K562 (cell line): ENCODE measurements at regions not wholly inside any gene's neighbourhood (a gene's known extent, or its start where the extent isn't known, plus 50 kb on each side); places are given as distances from the start of the nearest gene placed in this dataset.

Experiments
- ATAC-seq: fragments of 200-7000 bp; cut with Tn5 transposase; 3 replicates; pipeline ENCODE4 v1.9.1; 2020; ENCODE audit warnings: moderate library complexity
- BruUV-seq: library from RNA; stranded (reverse); fragments of 400-500 nt; replicated peaks from 2 replicates; lab custom pipeline; 2021; lab: Mats Ljungman, UMichigan
- CTCF ChIA-PET: fragments of 300-600 bp; formaldehyde crosslinking; extraction: SDS; loops from one replicate; lab custom pipeline; 2021; ENCODE audit warnings: low intra/inter-chr PET ratio; lab: Yijun Ruan, JAX
- POLR2A ChIA-PET: fragments of 300-600, 350-650 bp; sonication (Branson Sonifier 250); formaldehyde crosslinking; extraction: SDS; loops from one replicate; lab custom pipeline; 2021; ENCODE audit warnings: antibody characterized with exemption, inconsistent platforms; lab: Yijun Ruan, JAX
- DNase-seq, 4 experiments: peaks; one replicate each; pipeline versions ENCODE4 v3.0.0 to v3.0.0-alpha.2; 2011 to 2018; ENCODE audit warnings: low spot score in 3 of 4, mixed read lengths in 3 of 4; ENCODE audit errors: extremely low read depth in 1 of 4
- FAIRE-seq: peaks from 2 replicates; lab custom pipeline; 2011; peaks lifted over from hg19 to GRCh38; lab: Jason Lieb, UNC
- H2AFZ ChIP-seq: 2 replicates; pipeline ENCODE4 v1.6.0; 2011; ENCODE audit warnings: low read depth, low read length, control low read depth, inconsistent platforms
- H3K27ac ChIP-seq: fragments of 200-600 bp; 3 replicates; pipeline ENCODE4 v1.8.0; 2011; ENCODE audit warnings: low read depth, mild to moderate bottlenecking, control low read depth, inconsistent platforms, low read length, moderate library complexity, mixed read lengths; ENCODE audit errors: extremely low read depth
- H3K27me3 ChIP-seq, 2 experiments: fragments of 300-600 bp in 1 of 2; 2 replicates in 1 of 2; 3 replicates in 1 of 2; pipeline versions ENCODE4 v1.6.0 to v1.8.0; 2011; ENCODE audit warnings: inconsistent platforms in 2 of 2, low read length in 2 of 2, mild to moderate bottlenecking in 1 of 2, mixed read lengths in 1 of 2, moderate library complexity in 1 of 2; ENCODE audit not compliant: control insufficient read depth in 2 of 2, insufficient read depth in 2 of 2
- H3K36me3 ChIP-seq: fragments of 300-600 bp; 3 replicates; pipeline ENCODE4 v1.8.0; 2011; ENCODE audit warnings: mild to moderate bottlenecking, low read length, inconsistent platforms; ENCODE audit not compliant: control insufficient read depth, insufficient read depth
- H3K4me1 ChIP-seq, 2 experiments: fragments of 200-600 bp in 1 of 2; replicated peaks in 1 of 2; 2 replicates in 1 of 2; 3 replicates in 1 of 2; pipeline versions ENCODE4 v1.5.1 to v1.8.0; 2011; ENCODE audit warnings: inconsistent platforms in 2 of 2, low read length in 2 of 2, mild to moderate bottlenecking in 1 of 2, mixed read lengths in 1 of 2, moderate library complexity in 1 of 2; ENCODE audit not compliant: control insufficient read depth in 2 of 2, insufficient read depth in 2 of 2
- H3K4me2 ChIP-seq: 2 replicates; pipeline ENCODE4 v1.6.1; 2011; ENCODE audit warnings: low read length, control low read depth, inconsistent platforms, mixed read lengths; ENCODE audit not compliant: insufficient read depth
- H3K4me3 ChIP-seq: fragments of 200-600 bp; sonication (generic), shearing (Covaris generic); 2 replicates; pipeline ENCODE4 v1.5.1; 2016; ENCODE audit warnings: control low read depth, inconsistent platforms
- H3K79me2 ChIP-seq: fragments of 200-600 bp; 3 replicates; pipeline ENCODE4 v1.8.0; 2011; ENCODE audit warnings: low read length, inconsistent platforms; ENCODE audit not compliant: control insufficient read depth, insufficient read depth
- H3K9ac ChIP-seq, 2 experiments: 2 replicates each; pipeline versions ENCODE4 v1.6.0 to v1.6.1; 2011; ENCODE audit warnings: low read depth in 2 of 2, low read length in 2 of 2, control low read depth in 1 of 2, inconsistent platforms in 1 of 2, mild to moderate bottlenecking in 1 of 2, mixed read lengths in 1 of 2; ENCODE audit not compliant: insufficient read depth in 1 of 2
- H3K9me1 ChIP-seq: one replicate; pipeline ENCODE4 v1.6.0; 2011; ENCODE audit warnings: inconsistent platforms, mild to moderate bottlenecking, low read length, moderate library complexity; ENCODE audit not compliant: control insufficient read depth, insufficient read depth
- H3K9me3 ChIP-seq: replicated peaks from 2 replicates; pipeline ENCODE4 v1.5.1; 2011; ENCODE audit warnings: low read depth, low read length, inconsistent platforms; ENCODE audit not compliant: control insufficient read depth, insufficient read depth
- H4K20me1 ChIP-seq: replicated peaks from 2 replicates; pipeline ENCODE4 v1.6.1; 2011; ENCODE audit warnings: low read length, inconsistent platforms, mixed read lengths; ENCODE audit not compliant: control insufficient read depth, insufficient read depth
- ASH1L ChIP-seq: fragments of 450-650 bp; IDR thresholded peaks from 2 replicates; pipeline ENCODE4 v1.6.1; 2018; ENCODE audit warnings: borderline replicate concordance, mild to moderate bottlenecking, low read depth; ENCODE audit not compliant: partially characterized antibody
- E2F8 ChIP-seq: fragments of 450-650 bp; IDR thresholded peaks from 2 replicates; pipeline ENCODE4 v1.7.1; 2018; ENCODE audit warnings: mild to moderate bottlenecking, low read depth; ENCODE audit not compliant: partially characterized antibody
- GTF2B ChIP-seq: IDR thresholded peaks from 2 replicates; pipeline ENCODE4 v1.6.1; 2011; ENCODE audit not compliant: insufficient read length; ENCODE audit errors: extremely low read depth
- HDAC6 ChIP-seq: IDR thresholded peaks from 2 replicates; pipeline ENCODE4 v1.6.1; 2012; ENCODE audit warnings: low read depth, mild to moderate bottlenecking, control low read depth, inconsistent platforms, low read length, moderate library complexity
- NFRKB ChIP-seq: fragments of 450-650 bp; IDR thresholded peaks from 2 replicates; pipeline ENCODE4 v1.6.1; 2016; ENCODE audit warnings: low read depth
- PATZ1 ChIP-seq: fragments of 250-450 bp; sonication (Bioruptor Pico); IDR thresholded peaks from 2 replicates; pipeline ENCODE4 v1.5.0; 2020; ENCODE audit warnings: mild to moderate bottlenecking, borderline replicate concordance
- XRCC4 ChIP-seq: IDR thresholded peaks from one replicate; pipeline ENCODE4 v1.6.1; 2011; ENCODE audit not compliant: insufficient read depth, insufficient read length; ENCODE audit errors: extremely low read depth
- ZKSCAN8 ChIP-seq: fragments of 200-800 bp; sonication (Bioruptor generic); IDR thresholded peaks from 2 replicates; pipeline ENCODE4 v1.6.1; 2016; ENCODE audit warnings: missing genetic modification characterization, missing compliant biosample characterization
- ZNF431 ChIP-seq: sonication (generic); formaldehyde crosslinking; IDR thresholded peaks from 2 replicates; pipeline ENCODE4 v1.8.0; 2022; ENCODE audit warnings: mild to moderate bottlenecking, missing genetic modification reagents
- ZNF699 ChIP-seq: fragments of 250-450 bp; sonication (Bioruptor Pico); IDR thresholded peaks from 2 replicates; pipeline ENCODE4 v1.8.0; 2021; ENCODE audit warnings: mild to moderate bottlenecking, moderate library complexity; ENCODE audit not compliant: insufficient replicate concordance
- WGBS: fragments of 100-300 bp; shearing (Covaris generic); methylation state at CpG from one replicate; pipeline ENCODE4 v1.1.6; 2016; ENCODE audit warnings: low coverage, mixed read lengths; ENCODE audit not compliant: insufficient coverage; ENCODE audit errors: missing lambda C conversion rate; 5-methylcytosine and 5-hydroxymethylcytosine counted together
- in situ Hi-C: fragments of 300-500 bp; cut with MboI; formaldehyde crosslinking; loops from 4 replicates; pipeline ENCODE4 v1.15.0; 2018; ENCODE audit warnings: inconsistent platforms, mixed read lengths
- intact Hi-C: fragments of 100-400 bp; cut with micrococcal nuclease; formaldehyde crosslinking; loops from 2 replicates; pipeline ENCODE4 v1.14.2; 2022
- TF ChIP-seq, protein P1 (sequence below): fragments of 250-450 bp; sonication (Bioruptor Pico); IDR thresholded peaks from 2 replicates; pipeline ENCODE4 v1.8.0; 2021; ENCODE audit warnings: moderate library complexity, mild to moderate bottlenecking, inconsistent platforms

DNA sequence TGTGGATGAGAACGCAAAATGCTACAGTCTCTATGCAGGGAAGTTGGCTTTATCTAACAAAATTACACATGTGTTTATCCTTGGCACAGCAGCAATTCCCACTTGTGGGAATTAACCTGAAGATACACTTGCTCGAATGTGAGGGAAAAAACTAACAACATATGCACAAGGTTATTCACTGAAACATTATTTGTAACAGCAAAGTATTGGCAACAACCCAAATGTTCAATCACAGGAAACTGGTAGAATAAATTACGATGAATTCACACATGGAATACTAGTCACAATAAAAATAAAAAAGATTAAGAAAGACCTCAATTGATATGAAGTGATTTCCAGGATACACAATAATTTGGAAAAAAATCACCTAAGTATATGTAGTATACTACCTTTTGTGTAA, 68.1 kb upstream of the OGFRL1 start:
- in situ Hi-C loops (no loop called here), intact Hi-C loops (no loop called here)
- H4K20me1 ChIP-seq: no peaks in the 10 kb centered on the region
- no peak overlapping the region for H3K9ac ChIP-seq
- DNase-seq: no peak
- no peaks in the 10 kb centered on the region for H3K4me1 ChIP-seq
- H3K4me3 ChIP-seq: no peak overlapping the region
- H3K9me1 ChIP-seq: no peaks in the 10 kb centered on the region
- TF ChIP-seq, protein P1, sequence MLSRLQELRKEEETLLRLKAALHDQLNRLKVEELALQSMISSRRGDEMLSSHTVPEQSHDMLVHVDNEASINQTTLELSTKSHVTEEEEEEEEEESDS: no peak
- TF ChIP-seq E2F8 (no peak), ASH1L (no peak), ZKSCAN8 (CRISPR knock-in tag) (no peak), NFRKB (no peak), ZNF699 (CRISPR knock-in tag) (no peak), ZNF431 (no peak), HDAC6 (no peak), XRCC4 (no peak), PATZ1 (no peak), GTF2B (no peak)
- H3K79me2 ChIP-seq: no peaks in the 10 kb centered on the region
- FAIRE-seq: no peak
- BruUV-seq: no TSS peak
- no peaks in the 10 kb centered on the region for H3K27me3 ChIP-seq
- no peaks in the 10 kb centered on the region for H3K36me3 ChIP-seq
- no peak overlapping the region for H3K4me2 ChIP-seq
- WGBS: 0% methylated on average over 3 of the region's 3 CpGs
- H3K27ac ChIP-seq: no peak overlapping the region
- ChIA-PET POLR2A (no interaction called here), CTCF (no interaction called here)
- no peaks in the 10 kb centered on the region for H3K9me3 ChIP-seq
- no peak overlapping the region for H2AFZ ChIP-seq
- ATAC-seq: no peak
